ENCODE measurements at regions not wholly inside any gene's neighbourhood (a gene's known extent, or its start where the extent isn't known, plus 50 kb on each side); places are given as distances from the start of the nearest gene placed in this dataset.

DNA sequence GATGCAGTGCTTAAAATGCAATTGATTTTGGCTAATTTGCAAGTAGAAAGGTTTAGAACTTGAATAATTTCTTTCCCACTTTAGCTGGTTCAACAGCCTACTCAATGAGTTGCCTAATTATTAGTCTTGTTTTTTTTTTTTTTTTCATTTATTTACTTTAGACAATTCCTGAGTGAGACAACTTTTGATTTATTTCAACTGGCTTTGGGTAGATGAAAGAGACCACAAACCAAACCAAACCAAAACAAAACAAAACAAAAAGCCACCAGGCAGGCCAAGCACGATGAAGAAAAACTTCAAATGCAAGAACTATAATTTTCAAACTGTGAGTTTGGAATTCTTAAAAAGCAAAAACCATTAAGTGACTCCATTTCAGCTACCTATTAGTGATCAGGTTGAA, 469.9 kb downstream of the GBE1 start:
- no peak for ATAC-seq
- in situ Hi-C loops (cut with MboI) (no loop called here), intact Hi-C loops (cut with micrococcal nuclease) (no loop called here)
- 0% methylated on average over 1 of the region's 1 CpG for WGBS (ENCODE audit: insufficient coverage, low coverage, missing lambda C conversion rate)
- no peak for DNase-seq (ENCODE audit: extremely low read depth in 1 of 4, low spot score in 3 of 4)
- no peaks in the 10 kb centered on the region for H3K9me3 ChIP-seq (replicated peaks; ENCODE audit: control insufficient read depth, insufficient read depth, low read depth, low read length)
- POLR2A ChIA-PET, result no interaction called here
- H3K9ac ChIP-seq (ENCODE audit: insufficient read depth in 1 of 2, low read depth in 2 of 2, low read length in 2 of 2), result no peak overlapping the region
- H3K4me2 ChIP-seq (ENCODE audit: insufficient read depth, low read length), result no peak overlapping the region
- H4K20me1 ChIP-seq (replicated peaks; ENCODE audit: control insufficient read depth, insufficient read depth, low read length), result no peaks in the 10 kb centered on the region
- no TSS peak for BruUV-seq (replicated peaks)
- H2AFZ ChIP-seq (ENCODE audit: low read depth, low read length), result no peak overlapping the region
- no peaks in the 10 kb centered on the region for H3K79me2 ChIP-seq (ENCODE audit: control insufficient read depth, insufficient read depth, low read length)
- no peak for FAIRE-seq
- TF ChIP-seq SIN3A (IDR thresholded peaks at IDR 0.05; ENCODE audit: borderline replicate concordance in 2 of 2, control insufficient read depth in 1 of 2, low read depth in 2 of 2, low read length in 2 of 2) (no peak), GATAD2B (IDR thresholded peaks at IDR 0.05; ENCODE audit: borderline replicate concordance) (no peak), CEBPB (tag; IDR thresholded peaks at IDR 0.05) (no peak), ZNF511 (CRISPR knock-in tag; IDR thresholded peaks at IDR 0.05) (no peak), NFATC3 (IDR thresholded peaks at IDR 0.05) (no peak), ZBTB2 (IDR thresholded peaks at IDR 0.05) (no peak), MYC (IDR thresholded peaks at IDR 0.05; ENCODE audit: low read depth, low read length) (no peak), MYC (CRISPR knock-in tag; IDR thresholded peaks at IDR 0.05; ENCODE audit: borderline replicate concordance, low read depth) (no peak), ZKSCAN1 (IDR thresholded peaks at IDR 0.05; ENCODE audit: low read depth, low read length) (no peak), STAG1 (CRISPR knock-in tag; IDR thresholded peaks at IDR 0.05; ENCODE audit: borderline replicate concordance) (no peak), CREB5 (CRISPR knock-in tag; IDR thresholded peaks at IDR 0.05) (no peak), GTF2A2 (tag; IDR thresholded peaks at IDR 0.05) (no peak), TOE1 (IDR thresholded peaks at IDR 0.05; ENCODE audit: borderline replicate concordance) (no peak), TOE1 (CRISPR knock-in tag; IDR thresholded peaks at IDR 0.05; ENCODE audit: borderline replicate concordance, low read depth) (no peak), ZNF253 (CRISPR knock-in tag; conservative IDR thresholded peaks at IDR 0.05) (no peak), POLR3A (IDR thresholded peaks at IDR 0.05; ENCODE audit: borderline replicate concordance, extremely low read depth, insufficient read depth, insufficient read length) (no peak)
- TF ChIP-seq, protein P1, sequence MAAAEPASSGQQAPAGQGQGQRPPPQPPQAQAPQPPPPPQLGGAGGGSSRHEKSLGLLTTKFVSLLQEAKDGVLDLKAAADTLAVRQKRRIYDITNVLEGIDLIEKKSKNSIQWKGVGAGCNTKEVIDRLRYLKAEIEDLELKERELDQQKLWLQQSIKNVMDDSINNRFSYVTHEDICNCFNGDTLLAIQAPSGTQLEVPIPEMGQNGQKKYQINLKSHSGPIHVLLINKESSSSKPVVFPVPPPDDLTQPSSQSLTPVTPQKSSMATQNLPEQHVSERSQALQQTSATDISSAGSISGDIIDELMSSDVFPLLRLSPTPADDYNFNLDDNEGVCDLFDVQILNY (CRISPR knock-in tag; IDR thresholded peaks at IDR 0.05), result no peak
- no peak overlapping the region for H3K27ac ChIP-seq (ENCODE audit: extremely low read depth, low read depth, low read length)
- CTCF ChIA-PET (ENCODE audit: low intra/inter-chr PET ratio), result no interaction called here
- no peaks in the 10 kb centered on the region for H3K9me1 ChIP-seq (ENCODE audit: control insufficient read depth, insufficient read depth, low read length)
- H3K4me3 ChIP-seq, result no peak overlapping the region
- no peaks in the 10 kb centered on the region for H3K27me3 ChIP-seq (ENCODE audit: control insufficient read depth in 2 of 2, insufficient read depth in 2 of 2, low read length in 2 of 2)
- no peaks in the 10 kb centered on the region for H3K4me1 ChIP-seq (replicated peaks in 1 of 2; ENCODE audit: control insufficient read depth in 2 of 2, insufficient read depth in 2 of 2, low read length in 2 of 2)
- no peaks in the 10 kb centered on the region for H3K36me3 ChIP-seq (ENCODE audit: control insufficient read depth, insufficient read depth, low read length)

Data from K562 (cell line).